GM18907 (cell line): ENCODE measurements at regions not wholly inside any gene's neighbourhood (a gene's known extent, or its start where the extent isn't known, plus 50 kb on each side); places are given as distances from the start of the nearest gene placed in this dataset.
"Not testable (repeated sequence)": the region's sequence is repeated elsewhere in the genome, so short reads cannot be mapped to it uniquely, and the experiment has no call there.

Experiments
- ATAC-seq: cut with Tn5 transposase; IDR thresholded peaks from one replicate; pipeline ENCODE4 v1.9.1; 2021; ENCODE audit warnings: mild to moderate bottlenecking, moderate library complexity; ENCODE audit not compliant: unreplicated experiment

GRCh38 chr20:57780398-57780797, 70.6 kb upstream of the PMEPA1 start:
- ATAC-seq: no peak

- no peak for ATAC-seq
These were observed 69.7 kb upstream of the PMEPA1 start for GRCh38 chr20:57779401-57780003.

- no peak for ATAC-seq
These were observed 68.1 kb upstream of the PMEPA1 start for GRCh38 chr20:57777911-57778310.

GRCh38 chr20:57774951-57775350, 65.1 kb upstream of the PMEPA1 start:
- ATAC-seq: no peak

DNA sequence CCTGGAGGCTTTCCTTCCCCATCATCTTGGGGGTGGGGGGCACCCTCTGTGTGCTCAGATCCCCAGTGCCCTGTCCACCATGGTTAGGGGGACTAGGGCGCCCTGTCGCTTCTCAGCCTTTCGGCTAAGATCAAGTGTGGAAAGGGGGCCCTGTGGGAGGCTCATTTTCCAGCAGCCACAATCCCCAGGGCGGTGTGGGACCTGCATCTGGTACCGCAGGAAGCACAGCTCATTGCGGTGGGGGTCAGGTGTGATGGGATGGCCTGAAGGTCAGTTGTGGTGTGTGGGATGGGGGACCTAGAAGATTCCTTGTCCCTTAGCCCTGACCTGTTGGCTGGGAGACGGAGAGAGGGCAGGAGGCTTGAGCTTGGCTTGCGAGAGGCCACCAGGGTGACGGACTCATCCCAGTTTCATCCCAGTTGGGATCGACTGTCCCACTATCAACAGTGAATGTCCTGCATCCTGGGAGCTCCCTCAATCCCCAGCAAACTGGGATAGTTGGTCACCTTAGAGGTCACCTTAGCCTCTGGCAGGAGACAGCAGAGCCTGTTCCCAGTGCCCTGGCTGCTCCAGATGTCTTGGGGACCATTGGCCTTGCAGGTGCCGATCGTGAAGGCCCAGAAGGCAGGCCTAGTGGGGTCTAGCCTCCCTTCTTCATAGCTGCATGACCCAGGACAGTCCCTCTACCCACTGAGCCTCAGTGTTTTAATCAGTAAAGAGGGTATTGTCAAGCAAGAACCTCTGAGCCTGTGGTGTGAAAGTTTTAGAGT, 64.5 kb upstream of the PMEPA1 start:
- no peak for ATAC-seq

- no peak for ATAC-seq
These were observed 63.4 kb upstream of the PMEPA1 start for GRCh38 chr20:57773059-57773815.

DNA sequence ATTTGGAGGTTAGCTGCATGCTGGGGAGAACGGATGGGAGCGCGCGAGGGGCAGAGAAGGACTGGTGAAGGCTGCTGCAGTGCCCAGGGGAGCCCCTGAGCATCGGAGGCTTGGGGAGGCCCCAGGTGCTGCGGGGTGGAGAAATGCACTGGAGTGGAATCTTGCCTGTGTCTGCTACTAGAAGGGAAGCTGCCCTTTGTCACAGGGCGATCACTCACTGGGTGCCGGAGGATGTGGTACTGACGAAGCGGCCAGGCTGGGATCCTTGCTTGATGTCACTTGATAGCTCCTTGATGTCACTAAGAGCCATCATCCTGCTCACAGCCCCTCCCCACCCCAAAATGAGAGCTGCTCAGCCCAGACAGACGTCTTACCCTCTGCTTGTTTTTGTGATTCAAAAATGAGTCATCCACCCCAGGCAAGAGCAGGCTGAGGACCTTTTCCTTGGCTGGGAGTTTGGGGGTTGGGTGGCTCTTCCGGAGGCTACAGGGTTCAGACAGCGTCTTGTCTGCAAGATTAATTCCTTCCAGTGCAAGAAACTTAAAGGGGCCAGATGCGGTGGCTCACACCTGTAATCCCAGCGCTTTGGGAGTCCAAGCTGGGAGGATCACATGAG, 62.6 kb upstream of the PMEPA1 start:
- ATAC-seq: no peak

GRCh38 chr20:57770852-57771720, 61.3 kb upstream of the PMEPA1 start:
- no peak for ATAC-seq

GRCh38 chr20:57770401-57770800, 60.6 kb upstream of the PMEPA1 start:
- ATAC-seq: not testable (repeated sequence)

- no peak for ATAC-seq
These were observed 59.9 kb upstream of the PMEPA1 start for GRCh38 chr20:57769756-57770155.

- no peak for ATAC-seq
These were observed 58.7 kb upstream of the PMEPA1 start for GRCh38 chr20:57768519-57768918.

- ATAC-seq: no peak
These were observed 57.6 kb upstream of the PMEPA1 start for GRCh38 chr20:57767441-57767840.

- no peak for ATAC-seq
These were observed 53.4 kb upstream of the PMEPA1 start for GRCh38 chr20:57763235-57763595.

DNA sequence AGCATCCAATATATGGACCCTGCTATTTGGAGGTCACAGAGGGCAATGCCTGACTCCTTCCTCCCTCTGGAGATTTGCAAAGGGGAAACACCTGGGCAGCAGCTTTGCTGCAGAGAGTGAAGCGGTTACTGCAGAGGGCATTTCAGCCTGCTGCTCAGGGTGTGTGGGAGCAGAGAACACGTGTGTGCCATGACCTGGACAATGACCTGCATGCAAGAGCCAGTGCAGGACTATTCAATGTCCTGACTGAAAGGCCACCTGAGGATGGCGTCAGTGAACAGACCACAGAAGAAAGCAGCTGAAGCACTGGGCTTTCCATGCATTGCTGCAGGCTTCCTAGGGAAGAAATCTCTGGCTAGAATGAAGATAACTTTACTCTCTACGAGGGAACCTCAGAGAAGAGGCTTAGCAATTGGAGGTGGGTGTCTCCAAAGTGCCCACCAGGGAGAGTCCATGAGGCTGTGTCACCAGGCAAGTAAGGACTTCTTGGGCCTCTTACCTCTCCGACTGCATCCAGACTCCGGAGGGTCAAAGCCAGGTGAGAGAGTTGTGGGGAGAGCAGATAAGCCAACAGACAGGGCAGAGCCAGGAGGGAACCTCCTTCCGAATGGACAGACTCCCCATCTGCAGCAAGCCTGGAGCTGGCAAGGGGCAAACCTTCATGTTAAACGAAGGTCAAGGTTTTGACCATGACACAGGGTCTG, 52.9 kb upstream of the PMEPA1 start:
- ATAC-seq: no peak

GRCh38 chr20:57761413-57761734, 51.6 kb upstream of the PMEPA1 start:
- ATAC-seq: no peak

- no peak for ATAC-seq
These were observed 51.0 kb upstream of the PMEPA1 start for GRCh38 chr20:57760698-57761412.

GRCh38 chr20:57759724-57760123, 49.9 kb upstream of the PMEPA1 start:
- no peak for ATAC-seq
